Mucosa of descending colon (tissue), 3 donors: ENCODE measurements at regions not wholly inside any gene's neighbourhood (a gene's known extent, or its start where the extent isn't known, plus 50 kb on each side); places are given as distances from the start of the nearest gene placed in this dataset.

Experiments used
- ATAC-seq: fragments of 200-7000 bp; cut with Tn5 transposase; one replicate; pipeline ENCODE4 v1.9.1; 2020; ENCODE audit warnings: mild to moderate bottlenecking, moderate library complexity
- DNase-seq, 3 donors: peaks; one replicate each; pipeline ENCODE4 v3.0.0-alpha.2; 2020
- H3K36me3 ChIP-seq: fragments of 200-600 bp; one replicate; pipeline ENCODE4 v1.8.0; 2021; ENCODE audit warnings: low read depth, mild to moderate bottlenecking
- H3K4me1 ChIP-seq: fragments of 200-600 bp; one replicate; pipeline ENCODE4 v1.8.0; 2021; ENCODE audit warnings: low read depth, mild to moderate bottlenecking
- H3K4me3 ChIP-seq: fragments of 200-600 bp; one replicate; pipeline ENCODE4 v1.8.0; 2021; ENCODE audit warnings: mild to moderate bottlenecking
- H3K9me3 ChIP-seq: fragments of 200-600 bp; one replicate; pipeline ENCODE4 v1.8.0; 2021; ENCODE audit warnings: mild to moderate bottlenecking
- CTCF ChIP-seq: fragments of 200-600 bp; IDR thresholded peaks from one replicate; pipeline ENCODE4 v1.8.0; 2022; ENCODE audit warnings: antibody characterized with exemption, mild to moderate bottlenecking
- intact Hi-C, 2 donors: fragments of 100-400 bp; cut with DNase I in 1 of 2; cut with micrococcal nuclease in 1 of 2; formaldehyde crosslinking; loops; one replicate each; pipeline versions ENCODE4 v1.11.0 to v1.11.1; 2022; cut with DNase I, micrococcal nuclease
- donor health status: DM: no; HTN: no; CAD: no; lungs with moderate emphysema.
- donor health status: DM: no; HTN: no; CAD: no.
- donor health status: DM: no; HTN: yes; CAD: no.

GRCh38 chr1:80375109-80375508 lies 1368.6 kb upstream of the ADGRL4 start:
- intact Hi-C loops = no loop called here
- DNase-seq (no peak), ATAC-seq (no peak)
- Histone ChIP-seq H3K4me1 (no peaks in the 10 kb centered on the region), H3K4me3 (no peak overlapping the region), H3K36me3 (no peaks in the 10 kb centered on the region), H3K9me3 (no peaks in the 10 kb centered on the region)
- no peak for TF ChIP-seq CTCF

DNA sequence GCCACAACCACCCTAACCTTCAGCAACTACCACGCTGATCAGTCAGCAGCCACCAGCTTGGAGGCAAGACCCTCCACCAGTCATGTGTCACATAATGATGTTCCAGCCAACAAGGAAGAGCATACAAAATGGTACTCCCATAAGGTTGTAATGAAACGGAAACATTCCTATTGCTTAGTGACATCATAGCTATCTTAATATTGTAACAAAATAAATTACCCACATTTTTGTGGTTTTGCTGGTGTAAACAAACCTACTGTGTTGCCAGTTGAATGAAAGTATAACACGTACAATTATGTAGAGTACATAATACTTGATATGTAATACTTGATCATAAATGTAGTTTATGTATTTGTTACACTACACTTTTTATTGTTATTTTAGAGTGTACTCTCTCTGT lies 1363.2 kb upstream of the ADGRL4 start:
- Histone ChIP-seq H3K4me3 (no peak overlapping the region), H3K9me3 (no peaks in the 10 kb centered on the region), H3K36me3 (no peaks in the 10 kb centered on the region), H3K4me1 (no peaks in the 10 kb centered on the region)
- DNase-seq = no peak
- ATAC-seq = no peak
- intact Hi-C loops = no loop called here
- no peak for TF ChIP-seq CTCF

DNA sequence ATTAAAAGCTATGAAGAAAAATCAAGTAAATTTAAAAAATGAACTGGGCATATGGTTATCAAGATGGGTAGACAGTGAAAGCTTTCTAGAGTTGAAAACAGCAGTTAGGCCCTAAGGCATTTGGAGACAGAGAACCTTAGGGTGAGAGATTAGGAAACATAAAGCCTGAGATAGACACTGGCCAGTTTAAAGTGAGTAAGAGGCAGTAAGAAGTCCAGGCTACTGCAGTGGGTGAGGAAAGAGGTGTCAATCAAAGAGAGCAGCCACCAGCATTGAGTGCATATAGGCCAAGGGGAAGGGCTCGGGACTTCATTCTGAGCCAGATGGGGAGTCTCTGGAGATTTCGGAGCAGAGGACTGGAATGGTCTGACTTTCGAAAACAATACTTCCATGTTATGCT lies 1360.5 kb upstream of the ADGRL4 start:
- no peak for TF ChIP-seq CTCF
- intact Hi-C loops = no loop called here
- ATAC-seq (no peak), DNase-seq (no peak)
- no peaks in the 10 kb centered on the region for H3K9me3 ChIP-seq
- H3K4me3 ChIP-seq = no peak overlapping the region
- H3K4me1 ChIP-seq = no peaks in the 10 kb centered on the region
- H3K36me3 ChIP-seq = no peaks in the 10 kb centered on the region

- Histone ChIP-seq H3K4me3 (no peak overlapping the region), H3K4me1 (no peaks in the 10 kb centered on the region), H3K36me3 (no peaks in the 10 kb centered on the region), H3K9me3 (no peaks in the 10 kb centered on the region)
- intact Hi-C loops = no loop called here
- ATAC-seq (no peak), DNase-seq (no peak)
- TF ChIP-seq CTCF = no peak
Measured at GRCh38 chr1:80365359-80366021, 1359.0 kb upstream of the ADGRL4 start.

- Histone ChIP-seq H3K36me3 (no peaks in the 10 kb centered on the region), H3K4me1 (no peaks in the 10 kb centered on the region), H3K9me3 (no peaks in the 10 kb centered on the region), H3K4me3 (no peak overlapping the region)
- no peak for TF ChIP-seq CTCF
- intact Hi-C loops = no loop called here
- ATAC-seq (no peak), DNase-seq (no peak)
Measured at GRCh38 chr1:80363689-80364475, 1357.4 kb upstream of the ADGRL4 start.
